SK-N-SH (cell line): ENCODE measurements at regions not wholly inside any gene's neighbourhood (a gene's known extent, or its start where the extent isn't known, plus 50 kb on each side); places are given as distances from the start of the nearest gene placed in this dataset.

Experiments
- CTCF ChIA-PET: fragments of 300-600, 350-600 bp; formaldehyde crosslinking; extraction: SDS; loops from one replicate; lab custom pipeline; 2021; lab: Yijun Ruan, JAX
- POLR2A ChIA-PET: fragments of 350-600 bp; sonication (Branson Sonifier 250); formaldehyde crosslinking; extraction: SDS; loops from one replicate; lab custom pipeline; 2020; ENCODE audit warnings: antibody characterized with exemption, inconsistent platforms; lab: Yijun Ruan, JAX
- DNase-seq: peaks from one replicate; pipeline ENCODE4 v3.0.0; 2012
- H2AFZ ChIP-seq: fragments of 200-600 bp; sonication (generic); 2 replicates; pipeline ENCODE4 v1.8.1; 2016; ENCODE audit warnings: antibody characterized with exemption, mild to moderate bottlenecking, low read depth
- H3F3A ChIP-seq: fragments of 200-600 bp; sonication (generic); replicated peaks from 2 replicates; pipeline ENCODE3; 2016; ENCODE audit warnings: antibody characterized with exemption, mild to moderate bottlenecking; ENCODE audit not compliant: insufficient read depth
- H3K27ac ChIP-seq, 2 experiments: fragments of 200-500 bp in 1 of 2; fragments of 200-600 bp in 1 of 2; sonication (Bioruptor generic) in 1 of 2; sonication (generic), shearing (Covaris generic) in 1 of 2; 2 replicates each; pipeline versions ENCODE4 v1.5.1 to v1.6.1; 2014 to 2016; ENCODE audit warnings: low read depth in 2 of 2, inconsistent platforms in 1 of 2, low read length in 1 of 2, mild to moderate bottlenecking in 1 of 2, mixed read lengths in 1 of 2
- H3K27me3 ChIP-seq: fragments of 200-600 bp; sonication (generic), shearing (Covaris generic); 2 replicates; pipeline ENCODE4 v1.6.1; 2016; ENCODE audit warnings: mixed run types; ENCODE audit not compliant: insufficient read depth
- H3K36me3 ChIP-seq, 2 experiments: fragments of 200-500 bp in 1 of 2; fragments of 200-600 bp in 1 of 2; sonication (Bioruptor generic) in 1 of 2; sonication (generic) in 1 of 2; replicated peaks in 1 of 2; 2 replicates each; pipeline versions ENCODE3 to v1.5.1; 2014 to 2016; ENCODE audit warnings: low read length in 1 of 2, mild to moderate bottlenecking in 1 of 2; ENCODE audit not compliant: insufficient read depth in 2 of 2, control insufficient read depth in 1 of 2
- H3K4me1 ChIP-seq, 2 experiments: fragments of 200-500 bp in 1 of 2; fragments of 200-600 bp in 1 of 2; sonication (Bioruptor generic) in 1 of 2; sonication (generic), shearing (Covaris generic) in 1 of 2; 2 replicates each; pipeline versions ENCODE4 v1.5.1 to v1.6.1; 2014 to 2016; ENCODE audit warnings: low read depth in 1 of 2, low read length in 1 of 2, mixed run types in 1 of 2; ENCODE audit not compliant: insufficient read depth in 2 of 2, control insufficient read depth in 1 of 2
- H3K4me2 ChIP-seq: fragments of 200-600 bp; sonication (generic), shearing (Covaris generic); 2 replicates; pipeline ENCODE4 v1.6.1; 2017; ENCODE audit warnings: mixed run types
- H3K4me3 ChIP-seq, 2 experiments: fragments of 200-500 bp in 1 of 2; fragments of 200-600 bp in 1 of 2; sonication (Bioruptor generic) in 1 of 2; sonication (generic), shearing (Covaris generic) in 1 of 2; 2 replicates each; pipeline versions ENCODE4 v1.5.1 to v1.8.1; 2014 to 2016; ENCODE audit warnings: low read depth in 2 of 2, inconsistent platforms in 1 of 2, low read length in 1 of 2, mild to moderate bottlenecking in 1 of 2, mixed read lengths in 1 of 2, moderate library complexity in 1 of 2
- H3K79me2 ChIP-seq: fragments of 200-600 bp; sonication (generic); 2 replicates; pipeline ENCODE4 v1.8.1; 2017; ENCODE audit warnings: mild to moderate bottlenecking; ENCODE audit not compliant: insufficient read depth
- H3K9ac ChIP-seq: fragments of 200-600 bp; sonication (generic); 2 replicates; pipeline ENCODE4 v1.6.1; 2017; ENCODE audit warnings: mixed run types
- H3K9me2 ChIP-seq: fragments of 200-600 bp; sonication (generic); 2 replicates; pipeline ENCODE4 v1.6.1; 2017; ENCODE audit warnings: mixed run types
- H3K9me3 ChIP-seq: fragments of 200-600 bp; sonication (generic); 2 replicates; pipeline ENCODE4 v1.6.1; 2017; ENCODE audit warnings: mixed run types, mild to moderate bottlenecking, moderate library complexity
- H4K20me1 ChIP-seq: fragments of 200-600 bp; sonication (generic); 2 replicates; pipeline ENCODE4 v1.6.1; 2017; ENCODE audit warnings: mild to moderate bottlenecking, mixed run types; ENCODE audit not compliant: insufficient read depth
- CHD2 ChIP-seq: fragments of 150-350 bp; IDR thresholded peaks from 2 replicates; pipeline ENCODE4 v1.6.1; 2018; ENCODE audit warnings: low read length; ENCODE audit not compliant: partially characterized antibody
- CTCF ChIP-seq: fragments of 200-600 bp; sonication (generic); IDR thresholded peaks from 2 replicates; pipeline ENCODE4 v1.6.1; 2017; ENCODE audit warnings: antibody characterized with exemption, mild to moderate bottlenecking, moderate library complexity
- ELF1 ChIP-seq: IDR thresholded peaks from 2 replicates; pipeline ENCODE4 v1.4.0; 2012
- EP300 ChIP-seq, 2 experiments: IDR thresholded peaks; 2 replicates each; pipeline versions ENCODE4 v1.4.0 to v1.6.1; 2012; ENCODE audit warnings: borderline replicate concordance in 1 of 2, low read depth in 1 of 2, low read length in 1 of 2
- EZH2phosphoT487 ChIP-seq: fragments of 200-600 bp; sonication (generic); IDR thresholded peaks from 2 replicates; pipeline ENCODE4 v1.6.1; 2017; ENCODE audit warnings: low read depth, mixed run types, mild to moderate bottlenecking, antibody characterized with exemption, moderate library complexity, borderline replicate concordance
- FOXJ3 ChIP-seq: sonication (generic); formaldehyde crosslinking; IDR thresholded peaks from 2 replicates; pipeline ENCODE4 v1.5.1; 2020; ENCODE audit warnings: mild to moderate bottlenecking, missing genetic modification reagents
- FOXM1 ChIP-seq: IDR thresholded peaks from 2 replicates; pipeline ENCODE4 v1.4.0; 2012; ENCODE audit warnings: low read depth, mild to moderate bottlenecking
- IRF3 ChIP-seq: fragments of 150-350 bp; IDR thresholded peaks from 2 replicates; pipeline ENCODE4 v1.6.1; 2016; ENCODE audit warnings: mild to moderate bottlenecking, low read depth, low read length
- NFIC ChIP-seq: IDR thresholded peaks from 2 replicates; pipeline ENCODE4 v1.4.0; 2012; ENCODE audit warnings: borderline replicate concordance
- RCOR1 ChIP-seq: fragments of 150-350 bp; IDR thresholded peaks from 2 replicates; pipeline ENCODE4 v1.6.1; 2017; ENCODE audit warnings: antibody characterized with exemption, low read length
- REST ChIP-seq: IDR thresholded peaks from 2 replicates; pipeline ENCODE4 v1.6.1; 2012; ENCODE audit warnings: mild to moderate bottlenecking, low read depth, low read length, moderate library complexity
- RXRA ChIP-seq: IDR thresholded peaks from 2 replicates; pipeline ENCODE4 v1.4.0; 2012; ENCODE audit warnings: low read depth, mild to moderate bottlenecking, borderline replicate concordance
- USF1 ChIP-seq: IDR thresholded peaks from 2 replicates; pipeline ENCODE4 v1.4.0; 2012; ENCODE audit warnings: low read depth, borderline replicate concordance
- USF2 ChIP-seq: fragments of 150-350 bp; IDR thresholded peaks from 2 replicates; pipeline ENCODE4 v1.6.1; 2017; ENCODE audit warnings: antibody characterized with exemption, low read length, low read depth, borderline replicate concordance
- YY1 ChIP-seq: IDR thresholded peaks from 2 replicates; pipeline ENCODE4 v1.4.0; 2012; ENCODE audit warnings: low read depth, mild to moderate bottlenecking
- ZBTB33 ChIP-seq: IDR thresholded peaks from 2 replicates; pipeline ENCODE4 v1.4.0; 2012; ENCODE audit warnings: low read depth, borderline replicate concordance
- WGBS: methylation state at CpG from one replicate; pipeline ENCODE4 v1.1.6; 2017; ENCODE audit warnings: low lambda C conversion rate; 5-methylcytosine and 5-hydroxymethylcytosine counted together

GRCh38 chrX:97763981-97764380 lies 880.3 kb downstream of the RPA4 start:
- no peak overlapping the region for H3K9ac ChIP-seq
- POLR2A ChIA-PET = no interaction called here
- no peaks in the 10 kb centered on the region for H4K20me1 ChIP-seq
- H3K9me2 ChIP-seq = no peaks in the 10 kb centered on the region
- H3K4me2 ChIP-seq = no peak overlapping the region
- H2AFZ ChIP-seq = no peak overlapping the region
- no peak overlapping the region for H3K27ac ChIP-seq
- no peak overlapping the region for H3K4me3 ChIP-seq
- H3K4me1 ChIP-seq = no peaks in the 10 kb centered on the region
- DNase-seq = no peak
- TF ChIP-seq RXRA (no peak), CTCF (no peak), FOXJ3 (CRISPR knock-in tag) (no peak), YY1 (no peak), USF1 (no peak), EZH2phosphoT487 (no peak), NFIC (no peak), CHD2 (no peak)
- no peaks in the 10 kb centered on the region for H3K36me3 ChIP-seq
- H3K27me3 ChIP-seq = no peaks in the 10 kb centered on the region; the same call in 1 of the 2 replicates
- 0% methylated on average over 1 of the region's 1 CpG for WGBS
- H3K9me3 ChIP-seq = no peaks in the 10 kb centered on the region
- H3K79me2 ChIP-seq = no peaks in the 10 kb centered on the region
- no peaks in the 10 kb centered on the region for H3F3A ChIP-seq
- CTCF ChIA-PET = no interaction called here

GRCh38 chrX:97766501-97767095 lies 882.9 kb downstream of the RPA4 start:
- Histone ChIP-seq H3K9me3 (no peaks in the 10 kb centered on the region), H2AFZ (no peak overlapping the region), H3K4me1 (no peaks in the 10 kb centered on the region), H3K9me2 (no peaks in the 10 kb centered on the region), H3K79me2 (no peaks in the 10 kb centered on the region), H4K20me1 (no peaks in the 10 kb centered on the region), H3K27ac (no peak overlapping the region), H3K4me3 (no peak overlapping the region), H3K9ac (no peak overlapping the region), H3F3A (no peaks in the 10 kb centered on the region), H3K4me2 (no peak overlapping the region), H3K27me3 (no peaks in the 10 kb centered on the region; the same call in 1 of the 2 replicates), H3K36me3 (no peaks in the 10 kb centered on the region)
- 34% methylated on average over 5 of the region's 5 CpGs for WGBS
- ChIA-PET POLR2A (no interaction called here), CTCF (no interaction called here)
- DNase-seq = no peak
- TF ChIP-seq RCOR1 (no peak), YY1 (no peak), IRF3 (no peak), USF2 (no peak), CHD2 (no peak), ELF1 (no peak), ZBTB33 (no peak), EP300 (IDR thresholded peaks at IDR 0.05; ENCODE audit: borderline replicate concordance in 1 of 2, low read depth in 1 of 2, low read length in 1 of 2) (no peak), REST (no peak), FOXM1 (no peak)
